ENCODE measurements at regions not wholly inside any gene's neighbourhood (a gene's known extent, or its start where the extent isn't known, plus 50 kb on each side); places are given as distances from the start of the nearest gene placed in this dataset.

- no peak for DNase-seq (ENCODE audit: extremely low read depth, low read depth)
- TF ChIP-seq CTCF (IDR thresholded peaks at IDR 0.05; ENCODE audit: low read depth, low read length), result no peak
These were observed 183.8 kb upstream of the SFSWAP start for GRCh38 chr12:131527092-131527491.

- DNase-seq (ENCODE audit: extremely low read depth, low read depth), result no peak
- no peak for TF ChIP-seq CTCF (IDR thresholded peaks at IDR 0.05; ENCODE audit: low read depth, low read length)
These were observed 183.2 kb upstream of the SFSWAP start for GRCh38 chr12:131527736-131528135.

- no peak for DNase-seq (ENCODE audit: extremely low read depth, low read depth)
- no peak for TF ChIP-seq CTCF (IDR thresholded peaks at IDR 0.05; ENCODE audit: low read depth, low read length)
These were observed 182.7 kb upstream of the SFSWAP start for GRCh38 chr12:131528144-131528543.

GRCh38 chr12:131528667-131529066, 182.2 kb upstream of the SFSWAP start:
- TF ChIP-seq CTCF (IDR thresholded peaks at IDR 0.05; ENCODE audit: low read depth, low read length), result no peak
- no peak for DNase-seq (ENCODE audit: extremely low read depth, low read depth)

- TF ChIP-seq CTCF (IDR thresholded peaks at IDR 0.05; ENCODE audit: low read depth, low read length), result no peak
- DNase-seq (ENCODE audit: extremely low read depth, low read depth), result no peak
These were observed 181.5 kb upstream of the SFSWAP start for GRCh38 chr12:131529196-131530040.

GRCh38 chr12:131530041-131530332, 180.9 kb upstream of the SFSWAP start:
- no peak for TF ChIP-seq CTCF (IDR thresholded peaks at IDR 0.05; ENCODE audit: low read depth, low read length)
- no peak for DNase-seq (ENCODE audit: extremely low read depth, low read depth)

GRCh38 chr12:131530422-131530821, 180.5 kb upstream of the SFSWAP start:
- TF ChIP-seq CTCF (IDR thresholded peaks at IDR 0.05; ENCODE audit: low read depth, low read length), result no peak
- DNase-seq (ENCODE audit: extremely low read depth, low read depth), result no peak
